ENCODE measurements at regions not wholly inside any gene's neighbourhood (a gene's known extent, or its start where the extent isn't known, plus 50 kb on each side); places are given as distances from the start of the nearest gene placed in this dataset.
"Not testable (repeated sequence)": the region's sequence is repeated elsewhere in the genome, so short reads cannot be mapped to it uniquely, and the experiment has no call there.

- not testable (repeated sequence) for DNase-seq
These were observed 71.5 kb downstream of the WSB1 start for GRCh38 chr17:27365329-27365945.

GRCh38 chr17:27366437-27366836 lies 72.5 kb downstream of the WSB1 start:
- no peak for DNase-seq

GRCh38 chr17:27367121-27367981 lies 73.4 kb downstream of the WSB1 start:
- no peak for DNase-seq

- no peak for DNase-seq
These were observed 74.4 kb downstream of the WSB1 start for GRCh38 chr17:27368151-27368795.

GRCh38 chr17:27368980-27369379 lies 75.1 kb downstream of the WSB1 start:
- no peak for DNase-seq

- no peak for DNase-seq
These were observed 76.9 kb downstream of the WSB1 start for GRCh38 chr17:27370776-27371175.

GRCh38 chr17:27373695-27374094 lies 79.8 kb downstream of the WSB1 start:
- not testable (repeated sequence) for DNase-seq

- no peak for DNase-seq
These were observed 79.4 kb upstream of the KSR1 start for GRCh38 chr17:27376637-27377547.

- no peak for DNase-seq
These were observed 77.6 kb upstream of the KSR1 start for GRCh38 chr17:27378482-27379175.

GRCh38 chr17:27379888-27380533 lies 76.2 kb upstream of the KSR1 start:
- no peak for DNase-seq

- no peak for DNase-seq
These were observed 75.7 kb upstream of the KSR1 start for GRCh38 chr17:27380551-27380950.

- DNase-seq, result peak; percentile 43
These were observed 75.2 kb upstream of the KSR1 start for GRCh38 chr17:27381007-27381501.

- no peak for DNase-seq
These were observed 74.2 kb upstream of the KSR1 start for GRCh38 chr17:27382025-27382424.

- peak; percentile 33 for DNase-seq
These were observed 72.0 kb upstream of the KSR1 start for GRCh38 chr17:27384261-27384701.

GRCh38 chr17:27384726-27385125 lies 71.5 kb upstream of the KSR1 start:
- no peak for DNase-seq

GRCh38 chr17:27385626-27386025 lies 70.6 kb upstream of the KSR1 start:
- no peak for DNase-seq

GRCh38 chr17:27386206-27387075 lies 69.8 kb upstream of the KSR1 start:
- no peak for DNase-seq

GRCh38 chr17:27389542-27390140 lies 66.6 kb upstream of the KSR1 start:
- DNase-seq, result no peak

GRCh38 chr17:27390540-27390939 lies 65.7 kb upstream of the KSR1 start:
- DNase-seq, result no peak

GRCh38 chr17:27391427-27391826 lies 64.8 kb upstream of the KSR1 start:
- no peak for DNase-seq

All from NCI-H1092 (cell line).